ENCODE measurements at regions not wholly inside any gene's neighbourhood (a gene's known extent, or its start where the extent isn't known, plus 50 kb on each side); places are given as distances from the start of the nearest gene placed in this dataset.

DNA sequence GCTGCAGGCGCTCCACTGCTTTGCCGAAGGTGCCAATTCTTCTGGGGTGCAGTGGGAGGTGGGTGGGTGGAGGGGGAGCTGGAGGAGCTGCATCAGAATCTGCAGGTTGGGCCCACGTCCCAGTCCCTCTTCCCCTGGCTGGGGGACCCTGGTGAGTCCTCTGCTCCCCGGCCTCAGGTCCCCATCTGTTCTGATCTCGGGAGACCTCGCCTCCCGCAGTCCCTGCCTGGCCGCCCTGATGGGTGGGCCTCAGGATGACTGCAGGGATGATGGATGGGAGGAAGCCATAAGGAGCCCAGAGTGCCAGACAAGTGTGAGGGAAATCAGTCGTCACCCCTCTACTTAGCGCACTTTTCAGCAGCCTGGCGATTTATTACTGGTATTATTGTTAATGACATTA is 89.3 kb upstream of the PCBD1 start:
- CTCF ChIA-PET, result no interaction called here
- no peak overlapping the region for H2BK20ac ChIP-seq (ENCODE audit: low read depth, low read length)
- no peak overlapping the region for H3K4me3 ChIP-seq (ENCODE audit: insufficient read depth, low read depth, low read length)
- WGBS, 2 experiments (ENCODE audit: extremely low coverage in 2 of 2, insufficient read length in 1 of 2), result no CpG with 5 or more reads among the region's 11 CpGs
- no peak overlapping the region for H3K23ac ChIP-seq (ENCODE audit: low read depth, low read length)
- in situ Hi-C loops (cut with MboI; ENCODE audit: low sequenced_read_pairs), result no loop called here
- TF ChIP-seq, protein P1, sequence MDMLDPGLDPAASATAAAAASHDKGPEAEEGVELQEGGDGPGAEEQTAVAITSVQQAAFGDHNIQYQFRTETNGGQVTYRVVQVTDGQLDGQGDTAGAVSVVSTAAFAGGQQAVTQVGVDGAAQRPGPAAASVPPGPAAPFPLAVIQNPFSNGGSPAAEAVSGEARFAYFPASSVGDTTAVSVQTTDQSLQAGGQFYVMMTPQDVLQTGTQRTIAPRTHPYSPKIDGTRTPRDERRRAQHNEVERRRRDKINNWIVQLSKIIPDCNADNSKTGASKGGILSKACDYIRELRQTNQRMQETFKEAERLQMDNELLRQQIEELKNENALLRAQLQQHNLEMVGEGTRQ (IDR thresholded peaks at IDR 0.05; ENCODE audit: low read depth, low read length), result no peak
- no peak for TF ChIP-seq BHLHE40 (IDR thresholded peaks at IDR 0.05; ENCODE audit: low read depth, low read length)
- TF ChIP-seq FOS (IDR thresholded peaks at IDR 0.05; ENCODE audit: low read depth, low read length), result no peak
- no peak for TF ChIP-seq MAFK (IDR thresholded peaks at IDR 0.05; ENCODE audit: low read depth, low read length)
- TF ChIP-seq CHD1 (IDR thresholded peaks at IDR 0.05; ENCODE audit: low read depth, low read length), result no peak
- no peak for TF ChIP-seq MAZ (IDR thresholded peaks at IDR 0.05; ENCODE audit: borderline replicate concordance, low read depth, low read length)
- TF ChIP-seq POLR2A (IDR thresholded peaks at IDR 0.05; ENCODE audit: low read depth, low read length), result no peak
- TF ChIP-seq CEBPB (IDR thresholded peaks at IDR 0.05; ENCODE audit: low read depth, low read length), result no peak
- TF ChIP-seq, protein P2, sequence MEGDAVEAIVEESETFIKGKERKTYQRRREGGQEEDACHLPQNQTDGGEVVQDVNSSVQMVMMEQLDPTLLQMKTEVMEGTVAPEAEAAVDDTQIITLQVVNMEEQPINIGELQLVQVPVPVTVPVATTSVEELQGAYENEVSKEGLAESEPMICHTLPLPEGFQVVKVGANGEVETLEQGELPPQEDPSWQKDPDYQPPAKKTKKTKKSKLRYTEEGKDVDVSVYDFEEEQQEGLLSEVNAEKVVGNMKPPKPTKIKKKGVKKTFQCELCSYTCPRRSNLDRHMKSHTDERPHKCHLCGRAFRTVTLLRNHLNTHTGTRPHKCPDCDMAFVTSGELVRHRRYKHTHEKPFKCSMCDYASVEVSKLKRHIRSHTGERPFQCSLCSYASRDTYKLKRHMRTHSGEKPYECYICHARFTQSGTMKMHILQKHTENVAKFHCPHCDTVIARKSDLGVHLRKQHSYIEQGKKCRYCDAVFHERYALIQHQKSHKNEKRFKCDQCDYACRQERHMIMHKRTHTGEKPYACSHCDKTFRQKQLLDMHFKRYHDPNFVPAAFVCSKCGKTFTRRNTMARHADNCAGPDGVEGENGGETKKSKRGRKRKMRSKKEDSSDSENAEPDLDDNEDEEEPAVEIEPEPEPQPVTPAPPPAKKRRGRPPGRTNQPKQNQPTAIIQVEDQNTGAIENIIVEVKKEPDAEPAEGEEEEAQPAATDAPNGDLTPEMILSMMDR (conservative IDR thresholded peaks at IDR 0.05; ENCODE audit: low read depth, low read length), result no peak
- TF ChIP-seq, protein P3, sequence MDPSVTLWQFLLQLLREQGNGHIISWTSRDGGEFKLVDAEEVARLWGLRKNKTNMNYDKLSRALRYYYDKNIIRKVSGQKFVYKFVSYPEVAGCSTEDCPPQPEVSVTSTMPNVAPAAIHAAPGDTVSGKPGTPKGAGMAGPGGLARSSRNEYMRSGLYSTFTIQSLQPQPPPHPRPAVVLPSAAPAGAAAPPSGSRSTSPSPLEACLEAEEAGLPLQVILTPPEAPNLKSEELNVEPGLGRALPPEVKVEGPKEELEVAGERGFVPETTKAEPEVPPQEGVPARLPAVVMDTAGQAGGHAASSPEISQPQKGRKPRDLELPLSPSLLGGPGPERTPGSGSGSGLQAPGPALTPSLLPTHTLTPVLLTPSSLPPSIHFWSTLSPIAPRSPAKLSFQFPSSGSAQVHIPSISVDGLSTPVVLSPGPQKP (IDR thresholded peaks at IDR 0.05; ENCODE audit: borderline replicate concordance, low read depth, low read length), result no peak
- intact Hi-C loops (cut with micrococcal nuclease), result no loop called here
- H2AK5ac ChIP-seq (ENCODE audit: low read depth, low read length), result no peak overlapping the region
- H3K18ac ChIP-seq (ENCODE audit: low read depth, low read length), result no peak overlapping the region
- no peak overlapping the region for H3K56ac ChIP-seq (ENCODE audit: extremely low read depth, insufficient read depth, low read length)
- H2AK9ac ChIP-seq (replicated peaks; ENCODE audit: low read depth, low read length, poor library complexity), result no peak overlapping the region
- H3K9me1 ChIP-seq (ENCODE audit: insufficient read depth, low read length), result no peaks in the 10 kb centered on the region
- POLR2A ChIA-PET (ENCODE audit: unreplicated experiment), result no interaction called here
- ATAC-seq (ENCODE audit: low read depth) (no peak), DNase-seq (no peak)
- no peak overlapping the region for H3K14ac ChIP-seq (replicated peaks; ENCODE audit: low read depth, low read length)
- H2BK5ac ChIP-seq (ENCODE audit: low read depth, low read length, poor library complexity, severe bottlenecking), result no peak overlapping the region
- dilution Hi-C loops (cut with HindIII; ENCODE audit: low sequenced_read_pairs, unreplicated experiment), result no loop called here
- no peak overlapping the region for H3K4ac ChIP-seq (ENCODE audit: low read depth, low read length)
- no peaks in the 10 kb centered on the region for H3K79me1 ChIP-seq (ENCODE audit: low read depth in 1 of 2, low read length in 2 of 2)
- no peak overlapping the region for H3K9ac ChIP-seq (ENCODE audit: low read depth, low read length)
- peaks cover 30% of the 10 kb centered on the region for H3K27me3 ChIP-seq (ENCODE audit: control insufficient read depth, insufficient read depth, low read length)
- BruUV-seq (replicated peaks), result no TSS peak
- no peak overlapping the region for H3K4me2 ChIP-seq (ENCODE audit: low read depth, low read length)
- H2BK120ac ChIP-seq (ENCODE audit: low read depth, low read length), result no peak overlapping the region
- H3K36me3 ChIP-seq (ENCODE audit: control insufficient read depth, insufficient read depth, low read length), result no peaks in the 10 kb centered on the region
- H2AFZ ChIP-seq (replicated peaks; ENCODE audit: low read length, poor library complexity), result no peak overlapping the region
- H3K4me1 ChIP-seq (ENCODE audit: control insufficient read depth, insufficient read depth, low read length), result no peaks in the 10 kb centered on the region
- no peaks in the 10 kb centered on the region for H4K20me1 ChIP-seq (ENCODE audit: insufficient read depth, low read length)
- H4K5ac ChIP-seq (ENCODE audit: low read depth, low read length), result no peak overlapping the region
- no peaks in the 10 kb centered on the region; the same call in 1 of the 2 replicates for H3K9me3 ChIP-seq (ENCODE audit: control insufficient read depth, insufficient read depth, low read length)
- H3K27ac ChIP-seq (ENCODE audit: insufficient read depth, low read length), result no peak overlapping the region
- H4K91ac ChIP-seq (ENCODE audit: insufficient read depth, low read depth, low read length), result no peak overlapping the region
- H2BK15ac ChIP-seq (ENCODE audit: low read depth, low read length), result no peak overlapping the region
- no peak overlapping the region for H4K8ac ChIP-seq (ENCODE audit: low read depth in 2 of 2, low read length in 2 of 2)

Measured in IMR-90 (cell line).